ENCODE measurements at regions not wholly inside any gene's neighbourhood (a gene's known extent, or its start where the extent isn't known, plus 50 kb on each side); places are given as distances from the start of the nearest gene placed in this dataset.

- TF ChIP-seq TCF12 (IDR thresholded peaks at IDR 0.05; ENCODE audit: low read depth, low read length): no peak
- TF ChIP-seq GTF2F1 (IDR thresholded peaks at IDR 0.05; ENCODE audit: borderline replicate concordance, low read depth, low read length): no peak
- no peak for TF ChIP-seq BRCA1 (IDR thresholded peaks at IDR 0.05; ENCODE audit: low read depth, low read length)
Observed at GRCh38 chr5:52638732-52639131, 149.0 kb upstream of the ITGA1 start (continued).

All from H1 (cell line).